ENCODE measurements at regions not wholly inside any gene's neighbourhood (a gene's known extent, or its start where the extent isn't known, plus 50 kb on each side); places are given as distances from the start of the nearest gene placed in this dataset.

- intact Hi-C loops (cut with micrococcal nuclease) = no loop called here
- H3K4me1 ChIP-seq (ENCODE audit: insufficient read depth, low read length) = no peaks in the 10 kb centered on the region
- H3K4me3 Mint-ChIP-seq = peak overlapping the region in 1 of 8 donors; percentile 6
Measured at GRCh38 chr17:73759734-73760438, 115.6 kb upstream of the SDK2 start.

DNA sequence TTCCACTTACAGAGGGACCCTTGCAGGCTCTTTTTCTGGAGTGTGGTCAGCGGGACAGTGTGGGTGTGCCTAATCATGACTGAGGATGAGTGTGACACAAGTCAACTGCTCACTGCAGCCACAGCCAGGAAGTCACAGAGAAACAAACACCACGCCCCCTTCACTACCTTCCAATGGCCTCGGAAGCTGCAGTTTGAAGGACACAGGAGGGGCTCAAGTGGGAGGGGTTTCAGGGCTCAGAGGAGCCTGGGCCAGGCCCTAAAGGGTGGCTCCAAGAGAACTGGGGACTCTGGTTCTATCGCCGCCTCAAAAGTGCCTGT lies 116.2 kb upstream of the SDK2 start:
- H3K4me3 Mint-ChIP-seq = no peak overlapping the region
- intact Hi-C loops (cut with micrococcal nuclease) = no loop called here
- peaks cover 0 to 7% of the 10 kb centered on the region in 2 donors for H3K27me3 Mint-ChIP-seq
- peaks cover 0 to 2% (median 0%) of the 10 kb centered on the region in 8 donors for H3K9me3 Mint-ChIP-seq
- H3K9me3 ChIP-seq (ENCODE audit: control insufficient read depth in 1 of 2, low read length in 2 of 2) = no peaks in the 10 kb centered on the region
- peak overlapping the region in 1 of 7 donors; percentile 35 for H3K27ac Mint-ChIP-seq
- H3K36me3 Mint-ChIP-seq = no peaks in the 10 kb centered on the region
- ChIA-PET CTCF (ENCODE audit: partially characterized antibody) (no interaction called here), POLR2A (ENCODE audit: partially characterized antibody) (no interaction called here)
- no peak for DNase-seq
- no peak overlapping the region for H3K4me3 ChIP-seq (ENCODE audit: low read length in 2 of 2)
- no peak overlapping the region for H3K27ac ChIP-seq (ENCODE audit: low read depth, low read length)
- H3K36me3 ChIP-seq (ENCODE audit: insufficient read depth, low read length) = no peaks in the 10 kb centered on the region
- peaks cover 6 to 16% (median 7%) of the 10 kb centered on the region in 4 donors for H3K4me1 Mint-ChIP-seq
- H3K4me1 ChIP-seq (ENCODE audit: insufficient read depth, low read length) = no peaks in the 10 kb centered on the region
- no peaks in the 10 kb centered on the region for H3K27me3 ChIP-seq (ENCODE audit: insufficient read depth, low read length)

More at GRCh38 chr17:73759734-73760438, 115.6 kb upstream of the SDK2 start:
- Mint-ChIP-seq H3K4me1 (peaks cover 6 to 16% (median 7%) of the 10 kb centered on the region in 4 donors), H3K9me3 (peaks cover 0 to 2% (median 0%) of the 10 kb centered on the region in 8 donors), H3K36me3 (no peaks in the 10 kb centered on the region), H3K27ac (peak overlapping the region in 4 of 7 donors; percentile 3 to 68 (median 17)), H3K27me3 (peaks cover 0 to 7% of the 10 kb centered on the region in 2 donors)
- no peak overlapping the region for H3K27ac ChIP-seq (ENCODE audit: low read depth, low read length)
- H3K9me3 ChIP-seq (ENCODE audit: control insufficient read depth in 1 of 2, low read length in 2 of 2) = no peaks in the 10 kb centered on the region
- H3K4me3 ChIP-seq (ENCODE audit: low read length in 2 of 2) = no peak overlapping the region
- ChIA-PET CTCF (ENCODE audit: partially characterized antibody) (no interaction called here), POLR2A (ENCODE audit: partially characterized antibody) (no interaction called here)
- H3K36me3 ChIP-seq (ENCODE audit: insufficient read depth, low read length) = no peaks in the 10 kb centered on the region
- H3K27me3 ChIP-seq (ENCODE audit: insufficient read depth, low read length) = no peaks in the 10 kb centered on the region
- DNase-seq = no peak

- H3K27ac Mint-ChIP-seq = no peak overlapping the region
- H3K9me3 Mint-ChIP-seq = peaks cover 0 to 2% (median 0%) of the 10 kb centered on the region in 8 donors
- peaks cover 2 to 7% of the 10 kb centered on the region in 2 donors for H3K27me3 Mint-ChIP-seq
- intact Hi-C loops (cut with micrococcal nuclease) = no loop called here
- H3K4me1 ChIP-seq (ENCODE audit: insufficient read depth, low read length) = no peaks in the 10 kb centered on the region
- H3K9me3 ChIP-seq (ENCODE audit: control insufficient read depth in 1 of 2, low read length in 2 of 2) = no peaks in the 10 kb centered on the region
- H3K27ac ChIP-seq (ENCODE audit: low read depth, low read length) = no peak overlapping the region
- no peak overlapping the region for H3K4me3 Mint-ChIP-seq
- no peaks in the 10 kb centered on the region for H3K27me3 ChIP-seq (ENCODE audit: insufficient read depth, low read length)
- no peaks in the 10 kb centered on the region for H3K4me1 Mint-ChIP-seq
- ChIA-PET CTCF (ENCODE audit: partially characterized antibody) (interaction anchor here (1.0 kb wide), 1 partner anchor 55 kb away, joined by 3 read pairs; no protein-coding TSS in a partner anchor), POLR2A (ENCODE audit: partially characterized antibody) (no interaction called here)
- no peak overlapping the region for H3K4me3 ChIP-seq (ENCODE audit: low read length in 2 of 2)
- H3K36me3 ChIP-seq (ENCODE audit: insufficient read depth, low read length) = no peaks in the 10 kb centered on the region
- no peaks in the 10 kb centered on the region for H3K36me3 Mint-ChIP-seq
- DNase-seq = no peak
Measured at GRCh38 chr17:73765824-73766563, 121.7 kb upstream of the SDK2 start.

DNA sequence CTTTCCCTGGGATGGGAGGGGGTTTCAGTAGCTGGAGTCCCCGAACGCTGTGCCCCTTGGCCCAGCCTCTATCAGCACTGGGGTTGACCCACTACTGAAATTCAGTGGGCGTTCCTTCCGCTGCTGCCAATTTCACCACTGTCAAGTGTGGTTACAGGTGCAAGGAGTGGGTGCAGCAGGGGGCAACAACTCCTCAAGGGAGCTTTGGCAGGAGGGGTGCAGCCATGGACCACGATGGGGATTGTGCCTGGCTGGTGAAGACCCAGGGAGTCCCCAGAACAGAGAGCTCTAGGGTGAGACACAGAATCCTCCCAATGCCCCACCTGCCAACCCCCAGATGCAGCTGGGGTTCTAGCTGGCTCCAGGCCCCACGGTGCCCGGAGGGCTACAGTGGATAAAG lies 123.5 kb upstream of the SDK2 start:
- H3K4me1 ChIP-seq (ENCODE audit: insufficient read depth, low read length) = no peaks in the 10 kb centered on the region
- ChIA-PET CTCF (ENCODE audit: partially characterized antibody) (no interaction called here), POLR2A (ENCODE audit: partially characterized antibody) (no interaction called here)
- H3K36me3 ChIP-seq (ENCODE audit: insufficient read depth, low read length) = no peaks in the 10 kb centered on the region
- Mint-ChIP-seq H3K36me3 (no peaks in the 10 kb centered on the region), H3K4me3 (no peak overlapping the region), H3K9me3 (peaks cover 0 to 2% (median 0%) of the 10 kb centered on the region in 8 donors), H3K27me3 (peaks cover 2 to 8% of the 10 kb centered on the region in 2 donors), H3K27ac (no peak overlapping the region), H3K4me1 (no peaks in the 10 kb centered on the region)
- no peak overlapping the region for H3K27ac ChIP-seq (ENCODE audit: low read depth, low read length)
- H3K27me3 ChIP-seq (ENCODE audit: insufficient read depth, low read length) = no peaks in the 10 kb centered on the region
- DNase-seq = no peak
- no peaks in the 10 kb centered on the region for H3K9me3 ChIP-seq (ENCODE audit: control insufficient read depth in 1 of 2, low read length in 2 of 2)
- intact Hi-C loops (cut with micrococcal nuclease) = no loop called here
- no peak overlapping the region for H3K4me3 ChIP-seq (ENCODE audit: low read length in 2 of 2)

- peaks cover 0 to 2% (median 0%) of the 10 kb centered on the region in 8 donors for H3K9me3 Mint-ChIP-seq
- Histone ChIP-seq H3K36me3 (ENCODE audit: insufficient read depth, low read length) (no peaks in the 10 kb centered on the region), H3K4me3 (ENCODE audit: low read length in 2 of 2) (no peak overlapping the region), H3K4me1 (ENCODE audit: insufficient read depth, low read length) (no peaks in the 10 kb centered on the region), H3K9me3 (ENCODE audit: control insufficient read depth in 1 of 2, low read length in 2 of 2) (no peaks in the 10 kb centered on the region), H3K27ac (ENCODE audit: low read depth, low read length) (no peak overlapping the region), H3K27me3 (ENCODE audit: insufficient read depth, low read length) (no peaks in the 10 kb centered on the region)
- no peak overlapping the region for H3K27ac Mint-ChIP-seq
- H3K36me3 Mint-ChIP-seq = no peaks in the 10 kb centered on the region
- peaks cover 2 to 6% of the 10 kb centered on the region in 2 donors for H3K27me3 Mint-ChIP-seq
- no peak overlapping the region for H3K4me3 Mint-ChIP-seq
- CTCF ChIA-PET (ENCODE audit: partially characterized antibody) = no interaction called here
- no peak for DNase-seq
- POLR2A ChIA-PET (ENCODE audit: partially characterized antibody) = no interaction called here
- no peaks in the 10 kb centered on the region for H3K4me1 Mint-ChIP-seq
- intact Hi-C loops (cut with micrococcal nuclease) = no loop called here
Measured at GRCh38 chr17:73768691-73769090, 124.4 kb upstream of the SDK2 start.

GRCh38 chr17:73769479-73769878 lies 125.2 kb upstream of the SDK2 start:
- DNase-seq = no peak
- H3K9me3 ChIP-seq (ENCODE audit: control insufficient read depth in 1 of 2, low read length in 2 of 2) = no peaks in the 10 kb centered on the region
- H3K27ac Mint-ChIP-seq = no peak overlapping the region
- no peaks in the 10 kb centered on the region for H3K27me3 ChIP-seq (ENCODE audit: insufficient read depth, low read length)
- no peaks in the 10 kb centered on the region for H3K36me3 ChIP-seq (ENCODE audit: insufficient read depth, low read length)
- H3K4me3 Mint-ChIP-seq = no peak overlapping the region
- no peak overlapping the region for H3K4me3 ChIP-seq (ENCODE audit: low read length in 2 of 2)
- peaks cover 0 to 2% (median 0%) of the 10 kb centered on the region in 8 donors for H3K9me3 Mint-ChIP-seq
- intact Hi-C loops (cut with micrococcal nuclease) = no loop called here
- CTCF ChIA-PET (ENCODE audit: partially characterized antibody) = no interaction called here
- POLR2A ChIA-PET (ENCODE audit: partially characterized antibody) = no interaction called here
- no peak overlapping the region for H3K27ac ChIP-seq (ENCODE audit: low read depth, low read length)
- H3K27me3 Mint-ChIP-seq = peaks cover 1 to 2% of the 10 kb centered on the region in 2 donors
- H3K4me1 ChIP-seq (ENCODE audit: insufficient read depth, low read length) = no peaks in the 10 kb centered on the region
- no peaks in the 10 kb centered on the region for H3K4me1 Mint-ChIP-seq
- H3K36me3 Mint-ChIP-seq = no peaks in the 10 kb centered on the region

- H3K4me1 ChIP-seq (ENCODE audit: insufficient read depth, low read length) = no peaks in the 10 kb centered on the region
- H3K36me3 ChIP-seq (ENCODE audit: insufficient read depth, low read length) = no peaks in the 10 kb centered on the region
- H3K4me3 ChIP-seq (ENCODE audit: low read length in 2 of 2) = no peak overlapping the region
- Mint-ChIP-seq H3K9me3 (peaks cover 0 to 2% (median 0%) of the 10 kb centered on the region in 8 donors), H3K4me1 (no peaks in the 10 kb centered on the region), H3K36me3 (no peaks in the 10 kb centered on the region), H3K27me3 (peaks cover 1 to 2% of the 10 kb centered on the region in 2 donors), H3K4me3 (no peak overlapping the region), H3K27ac (no peak overlapping the region)
- intact Hi-C loops (cut with micrococcal nuclease) = no loop called here
- CTCF ChIA-PET (ENCODE audit: partially characterized antibody) = no interaction called here
- DNase-seq = no peak
- no peaks in the 10 kb centered on the region for H3K27me3 ChIP-seq (ENCODE audit: insufficient read depth, low read length)
- POLR2A ChIA-PET (ENCODE audit: partially characterized antibody) = no interaction called here
- H3K27ac ChIP-seq (ENCODE audit: low read depth, low read length) = no peak overlapping the region
- H3K9me3 ChIP-seq (ENCODE audit: control insufficient read depth in 1 of 2, low read length in 2 of 2) = no peaks in the 10 kb centered on the region
Measured at GRCh38 chr17:73770115-73770848, 126.0 kb upstream of the SDK2 start.
